AG04450 (cell line): ENCODE measurements at regions not wholly inside any gene's neighbourhood (a gene's known extent, or its start where the extent isn't known, plus 50 kb on each side); places are given as distances from the start of the nearest gene placed in this dataset.

Experiments
- CTCF ChIA-PET: fragments of 300-600, 350-600 bp; formaldehyde crosslinking; extraction: SDS; loops from one replicate; lab custom pipeline; 2022; ENCODE audit warnings: antibody characterized with exemption, inconsistent platforms; lab: Charles Lee
- POLR2A ChIA-PET: fragments of 350-600 bp; formaldehyde crosslinking; extraction: SDS; loops from one replicate; lab custom pipeline; 2021; ENCODE audit warnings: antibody characterized with exemption, inconsistent platforms; lab: Yijun Ruan, JAX
- DNase-seq: peaks from one replicate; pipeline ENCODE4 v3.0.0-alpha.2; 2011; ENCODE audit warnings: low read depth, low spot score
- H3K27ac ChIP-seq: one replicate; pipeline ENCODE4 v1.5.1; 2012; ENCODE audit warnings: low read depth, low read length, control low read depth
- H3K27me3 ChIP-seq: one replicate; pipeline ENCODE4 v1.6.0; 2012; ENCODE audit warnings: low read length; ENCODE audit not compliant: control insufficient read depth, insufficient read depth
- H3K4me3 ChIP-seq: 2 replicates; pipeline ENCODE4 v1.5.1; 2011; ENCODE audit warnings: mild to moderate bottlenecking, low read depth, low read length, control low read depth
- H3K9me3 ChIP-seq: 2 replicates; pipeline ENCODE4 v1.5.1; 2012; ENCODE audit warnings: low read length; ENCODE audit not compliant: control insufficient read depth, insufficient read depth
- TF ChIP-seq, protein P1 (sequence below): IDR thresholded peaks from 2 replicates; pipeline ENCODE4 v1.5.1; 2011; ENCODE audit warnings: low read depth, low read length, control low read depth, inconsistent platforms

DNA sequence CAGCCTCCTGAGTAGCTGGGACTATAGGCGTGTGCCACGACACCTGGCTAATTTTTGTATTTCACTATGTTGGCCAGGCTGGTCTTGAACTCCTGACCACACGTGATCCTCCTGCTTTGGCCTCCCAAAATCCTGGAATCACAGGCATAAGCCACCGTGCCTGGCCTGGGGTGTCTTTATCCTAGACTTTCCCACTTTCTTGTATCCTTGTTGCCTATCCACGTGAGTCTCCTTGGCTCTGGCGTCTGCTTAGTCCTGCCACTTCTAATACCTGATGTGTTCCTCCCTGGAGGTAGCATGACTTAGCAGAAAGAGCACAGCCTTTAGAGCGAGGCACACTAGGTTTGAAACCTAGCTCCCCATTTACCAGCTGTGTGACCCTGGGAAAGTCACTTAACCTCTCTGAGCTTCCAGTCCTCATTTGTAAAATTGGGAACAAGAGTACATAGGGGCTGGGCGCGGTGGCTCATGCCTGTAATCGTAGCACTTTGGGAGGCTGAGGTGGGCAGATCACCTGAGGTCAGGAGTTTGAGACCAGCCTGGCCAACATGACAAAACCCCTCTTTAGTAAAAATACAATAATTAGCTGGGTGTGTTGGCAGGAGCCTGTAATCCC is 344.6 kb downstream of the TYW1 start:
- Histone ChIP-seq H3K4me3 (no peak overlapping the region), H3K9me3 (peaks cover 4% of the 10 kb centered on the region; the same call in 1 of the 2 replicates), H3K27ac (no peak overlapping the region), H3K27me3 (no peaks in the 10 kb centered on the region)
- ChIA-PET POLR2A (interaction anchor here (0.6 kb wide), 1 partner anchor 91 kb away, joined by 4 read pairs; no protein-coding TSS in a partner anchor), CTCF (no interaction called here)
- DNase-seq, result no peak
- TF ChIP-seq, protein P1, sequence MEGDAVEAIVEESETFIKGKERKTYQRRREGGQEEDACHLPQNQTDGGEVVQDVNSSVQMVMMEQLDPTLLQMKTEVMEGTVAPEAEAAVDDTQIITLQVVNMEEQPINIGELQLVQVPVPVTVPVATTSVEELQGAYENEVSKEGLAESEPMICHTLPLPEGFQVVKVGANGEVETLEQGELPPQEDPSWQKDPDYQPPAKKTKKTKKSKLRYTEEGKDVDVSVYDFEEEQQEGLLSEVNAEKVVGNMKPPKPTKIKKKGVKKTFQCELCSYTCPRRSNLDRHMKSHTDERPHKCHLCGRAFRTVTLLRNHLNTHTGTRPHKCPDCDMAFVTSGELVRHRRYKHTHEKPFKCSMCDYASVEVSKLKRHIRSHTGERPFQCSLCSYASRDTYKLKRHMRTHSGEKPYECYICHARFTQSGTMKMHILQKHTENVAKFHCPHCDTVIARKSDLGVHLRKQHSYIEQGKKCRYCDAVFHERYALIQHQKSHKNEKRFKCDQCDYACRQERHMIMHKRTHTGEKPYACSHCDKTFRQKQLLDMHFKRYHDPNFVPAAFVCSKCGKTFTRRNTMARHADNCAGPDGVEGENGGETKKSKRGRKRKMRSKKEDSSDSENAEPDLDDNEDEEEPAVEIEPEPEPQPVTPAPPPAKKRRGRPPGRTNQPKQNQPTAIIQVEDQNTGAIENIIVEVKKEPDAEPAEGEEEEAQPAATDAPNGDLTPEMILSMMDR, result no peak

GRCh38 chr7:67343114-67343513 is 346.5 kb downstream of the TYW1 start:
- ChIA-PET CTCF (no interaction called here), POLR2A (no interaction called here)
- TF ChIP-seq, protein P1, result no peak

DNA sequence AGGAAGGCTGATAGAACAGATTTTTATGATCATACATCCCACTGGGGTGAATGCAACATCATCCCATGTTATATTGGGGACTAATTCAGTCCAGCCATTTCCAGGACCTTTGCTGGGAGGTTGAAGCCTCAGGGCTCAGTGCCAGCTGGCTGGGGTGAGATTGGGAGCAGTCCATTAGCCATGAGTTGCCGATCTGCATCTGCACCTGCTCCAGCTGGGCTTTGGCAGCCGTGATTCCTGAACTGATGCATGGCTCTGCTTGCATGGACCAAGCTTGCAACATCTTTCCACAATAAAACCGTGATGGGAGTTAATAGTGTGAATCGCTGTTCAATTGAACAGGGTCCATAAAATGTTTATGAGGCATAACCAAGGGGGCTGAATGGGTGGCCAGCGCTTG is 346.9 kb downstream of the TYW1 start:
- Histone ChIP-seq H3K27ac (no peak overlapping the region), H3K4me3 (no peak overlapping the region), H3K27me3 (no peaks in the 10 kb centered on the region), H3K9me3 (peaks cover 4% of the 10 kb centered on the region; the same call in 1 of the 2 replicates)
- POLR2A ChIA-PET, result no interaction called here
- no peak for DNase-seq
- CTCF ChIA-PET, result no interaction called here
- TF ChIP-seq, protein P1, result no peak

More at GRCh38 chr7:67343114-67343513, 346.5 kb downstream of the TYW1 start:
- Histone ChIP-seq H3K27ac (no peak overlapping the region), H3K27me3 (no peaks in the 10 kb centered on the region), H3K4me3 (no peak overlapping the region), H3K9me3 (peaks cover 4% of the 10 kb centered on the region; the same call in 1 of the 2 replicates)
- DNase-seq, result no peak

DNA sequence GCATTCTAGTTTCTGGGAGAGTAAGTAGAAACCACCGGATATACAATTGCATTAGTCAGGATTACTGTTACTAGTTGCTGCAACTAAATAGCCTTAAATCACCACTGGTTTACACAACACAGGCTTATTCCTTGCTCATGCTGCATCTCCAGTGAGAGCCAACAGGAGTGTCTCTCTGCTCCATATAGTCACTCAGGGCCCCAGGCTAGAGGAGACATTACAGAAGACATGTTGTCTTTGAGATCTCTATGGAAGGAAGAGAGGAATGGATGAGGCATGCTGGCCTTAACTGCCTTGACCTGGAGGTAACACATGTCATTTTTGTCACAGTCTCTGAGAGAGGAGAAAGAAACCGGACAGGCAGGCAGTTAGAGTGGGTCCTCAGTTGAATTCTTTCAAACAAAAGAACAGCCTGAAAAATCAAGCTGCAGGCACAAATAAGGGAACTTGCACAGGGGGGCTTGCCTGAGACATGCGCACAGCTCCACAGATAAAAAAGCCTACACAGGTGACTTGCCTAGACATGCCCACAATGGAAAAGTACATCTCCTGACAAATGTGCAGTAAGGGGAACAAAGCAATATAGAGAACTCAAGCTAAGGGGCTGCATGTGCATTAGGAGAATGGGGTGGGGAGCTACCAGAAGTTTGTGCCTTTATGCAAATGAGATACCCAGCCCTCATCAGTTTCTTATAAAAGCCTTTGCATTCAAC is 348.0 kb downstream of the TYW1 start:
- peaks cover 4% of the 10 kb centered on the region; the same call in 1 of the 2 replicates for H3K9me3 ChIP-seq
- no peak overlapping the region for H3K27ac ChIP-seq
- CTCF ChIA-PET, result no interaction called here
- POLR2A ChIA-PET, result no interaction called here
- no peak for DNase-seq
- H3K27me3 ChIP-seq, result no peaks in the 10 kb centered on the region
- TF ChIP-seq, protein P1, result no peak
- no peak overlapping the region for H3K4me3 ChIP-seq

DNA sequence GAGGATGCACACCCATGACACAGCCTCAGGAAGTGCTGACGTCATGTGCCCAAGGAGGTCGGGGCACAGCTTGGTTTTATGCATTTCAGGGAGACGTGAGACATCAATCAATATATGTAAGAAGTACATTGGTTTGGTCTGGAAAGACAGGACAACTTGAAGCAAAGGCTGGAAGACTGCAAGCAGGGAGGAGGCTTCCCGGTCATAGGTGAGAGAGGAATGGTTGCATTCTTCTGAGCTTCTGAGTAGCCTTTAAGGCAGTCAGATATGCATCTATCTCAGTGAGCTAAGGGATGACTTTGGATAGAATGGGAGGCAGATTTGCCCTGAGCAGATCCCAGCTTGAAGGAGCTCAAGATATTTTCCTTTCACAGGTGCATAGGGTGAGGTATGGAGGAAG is 349.5 kb downstream of the TYW1 start:
- H3K27ac ChIP-seq, result no peak overlapping the region
- H3K9me3 ChIP-seq, result peaks cover 4% of the 10 kb centered on the region; the same call in 1 of the 2 replicates
- H3K27me3 ChIP-seq, result no peaks in the 10 kb centered on the region
- TF ChIP-seq, protein P1, result no peak
- CTCF ChIA-PET, result no interaction called here
- no peak overlapping the region for H3K4me3 ChIP-seq
- no peak for DNase-seq
- POLR2A ChIA-PET, result no interaction called here
